ENCODE measurements at regions not wholly inside any gene's neighbourhood (a gene's known extent, or its start where the extent isn't known, plus 50 kb on each side); places are given as distances from the start of the nearest gene placed in this dataset.

- Histone ChIP-seq H3K4me1 (no peaks in the 10 kb centered on the region), H3K27ac (no peak overlapping the region), H3K9me3 (no peaks in the 10 kb centered on the region), H3K27me3 (no peaks in the 10 kb centered on the region), H3K36me3 (no peaks in the 10 kb centered on the region), H3K4me3 (no peak overlapping the region)
- no peak for TF ChIP-seq POLR2AphosphoS5 (IDR thresholded peaks at IDR 0.05; ENCODE audit: insufficient read depth in 1 of 2, low read depth in 1 of 2)
- no peak for TF ChIP-seq POLR2A (IDR thresholded peaks at IDR 0.05)
- no peak for TF ChIP-seq CTCF (IDR thresholded peaks at IDR 0.05)
- intact Hi-C loops (cut with DNase I): no loop called here
- DNase-seq (ENCODE audit: extremely low spot score in 2 of 2): no peak
Measured at GRCh38 chr9:81183761-81184160, 505.6 kb downstream of the TLE1 start.

GRCh38 chr9:81182431-81182830, 506.9 kb downstream of the TLE1 start:
- DNase-seq (ENCODE audit: extremely low spot score in 2 of 2): no peak
- intact Hi-C loops (cut with DNase I): no loop called here
- H3K27ac ChIP-seq: no peak overlapping the region

GRCh38 chr9:81174023-81174422, 515.3 kb downstream of the TLE1 start:
- Histone ChIP-seq H3K27ac (no peak overlapping the region), H3K27me3 (no peaks in the 10 kb centered on the region), H3K4me3 (no peak overlapping the region), H3K9me3 (no peaks in the 10 kb centered on the region), H3K36me3 (no peaks in the 10 kb centered on the region), H3K4me1 (no peaks in the 10 kb centered on the region)
- DNase-seq (ENCODE audit: extremely low spot score in 2 of 2): no peak
- intact Hi-C loops (cut with DNase I): no loop called here
- TF ChIP-seq POLR2A (IDR thresholded peaks at IDR 0.05) (no peak), POLR2AphosphoS5 (IDR thresholded peaks at IDR 0.05; ENCODE audit: insufficient read depth in 1 of 2, low read depth in 1 of 2) (no peak), CTCF (IDR thresholded peaks at IDR 0.05) (no peak)

More at GRCh38 chr9:81182431-81182830, 506.9 kb downstream of the TLE1 start:
- Histone ChIP-seq H3K9me3 (no peaks in the 10 kb centered on the region), H3K4me1 (no peaks in the 10 kb centered on the region), H3K36me3 (no peaks in the 10 kb centered on the region), H3K4me3 (no peak overlapping the region), H3K27me3 (no peaks in the 10 kb centered on the region)
- no peak for TF ChIP-seq POLR2AphosphoS5 (IDR thresholded peaks at IDR 0.05; ENCODE audit: insufficient read depth in 1 of 2, low read depth in 1 of 2)
- TF ChIP-seq POLR2A (IDR thresholded peaks at IDR 0.05): no peak
- no peak for TF ChIP-seq CTCF (IDR thresholded peaks at IDR 0.05)

GRCh38 chr9:81171689-81172088, 517.7 kb downstream of the TLE1 start:
- no peak overlapping the region for H3K4me3 ChIP-seq
- no peaks in the 10 kb centered on the region for H3K9me3 ChIP-seq
- no peaks in the 10 kb centered on the region for H3K36me3 ChIP-seq
- H3K4me1 ChIP-seq: no peaks in the 10 kb centered on the region
- no peak overlapping the region for H3K27ac ChIP-seq
- no peak for DNase-seq (ENCODE audit: extremely low spot score in 2 of 2)
- TF ChIP-seq CTCF (IDR thresholded peaks at IDR 0.05): no peak
- no peak for TF ChIP-seq POLR2A (IDR thresholded peaks at IDR 0.05)
- no peaks in the 10 kb centered on the region for H3K27me3 ChIP-seq
- intact Hi-C loops (cut with DNase I): no loop called here

- H3K36me3 ChIP-seq: no peaks in the 10 kb centered on the region
- H3K27me3 ChIP-seq: no peaks in the 10 kb centered on the region
- H3K4me1 ChIP-seq: no peaks in the 10 kb centered on the region
- no peak for DNase-seq (ENCODE audit: extremely low spot score in 2 of 2)
- H3K9me3 ChIP-seq: no peaks in the 10 kb centered on the region
- no peak overlapping the region for H3K4me3 ChIP-seq
- TF ChIP-seq POLR2A (IDR thresholded peaks at IDR 0.05) (no peak), CTCF (IDR thresholded peaks at IDR 0.05) (no peak), POLR2AphosphoS5 (IDR thresholded peaks at IDR 0.05; ENCODE audit: insufficient read depth in 1 of 2, low read depth in 1 of 2) (no peak)
- no peak overlapping the region for H3K27ac ChIP-seq
- intact Hi-C loops (cut with DNase I): no loop called here
Measured at GRCh38 chr9:81162361-81162760, 527.0 kb downstream of the TLE1 start.

Measured in vagina (tissue), 2 donors.